Stomach (tissue), 4 donors: ENCODE measurements at regions not wholly inside any gene's neighbourhood (a gene's known extent, or its start where the extent isn't known, plus 50 kb on each side); places are given as distances from the start of the nearest gene placed in this dataset.

Experiments
- CTCF ChIP-seq, 7 experiments: fragments of 450-650 bp in 4 of 7; fragments of 200-600 bp in 3 of 7; sonication (generic) in 3 of 7; IDR thresholded peaks; one replicate each; pipeline ENCODE4 v1.5.1; 2016 to 2019; ENCODE audit warnings: antibody characterized with exemption in 7 of 7, control low read depth in 2 of 7, mild to moderate bottlenecking in 1 of 7
- POLR2A ChIP-seq, 4 donors: fragments of 450-650 bp; IDR thresholded peaks; one replicate each; pipeline ENCODE4 v1.6.1; 2016; ENCODE audit warnings: antibody characterized with exemption in 4 of 4, control low read depth in 2 of 4, mild to moderate bottlenecking in 1 of 4, moderate library complexity in 1 of 4

- TF ChIP-seq POLR2A (IDR thresholded peaks at IDR 0.05) = no peak
- no peak for TF ChIP-seq CTCF (IDR thresholded peaks at IDR 0.05)
These were observed 647.3 kb upstream of the DEFB115 start for GRCh38 chr20:30610029-30610693.
